Subcutaneous abdominal adipose tissue (tissue), 5 donors: ENCODE measurements at regions not wholly inside any gene's neighbourhood (a gene's known extent, or its start where the extent isn't known, plus 50 kb on each side); places are given as distances from the start of the nearest gene placed in this dataset.

Experiments
- H3K27ac ChIP-seq: one replicate; pipeline ENCODE4 v1.7.0; 2013; ENCODE audit warnings: low read depth, mild to moderate bottlenecking, inconsistent platforms, low read length, moderate library complexity
- H3K27me3 ChIP-seq, 5 donors: one replicate each; pipeline ENCODE4 v1.7.0; 2013; ENCODE audit warnings: low read length in 5 of 5, inconsistent platforms in 1 of 5; ENCODE audit not compliant: control insufficient read depth in 5 of 5, insufficient read depth in 4 of 5
- H3K36me3 ChIP-seq, 5 donors: one replicate each; pipeline ENCODE4 v1.7.0; 2013; ENCODE audit warnings: low read length in 5 of 5; ENCODE audit not compliant: control insufficient read depth in 5 of 5, insufficient read depth in 5 of 5
- H3K4me1 ChIP-seq, 5 donors: one replicate each; pipeline ENCODE4 v1.7.0; 2013; ENCODE audit warnings: low read length in 5 of 5, mild to moderate bottlenecking in 3 of 5, moderate library complexity in 1 of 5; ENCODE audit not compliant: control insufficient read depth in 5 of 5, insufficient read depth in 5 of 5
- H3K4me3 ChIP-seq, 5 donors: one replicate each; pipeline ENCODE4 v1.7.0; 2013; ENCODE audit warnings: low read length in 5 of 5, low read depth in 1 of 5
- H3K9ac ChIP-seq, 5 donors: one replicate each; pipeline ENCODE4 v1.7.0; 2013; ENCODE audit warnings: low read length in 5 of 5, mild to moderate bottlenecking in 4 of 5, moderate library complexity in 3 of 5
- H3K9me3 ChIP-seq, 5 donors: one replicate each; pipeline ENCODE4 v1.7.0; 2013; ENCODE audit warnings: low read length in 5 of 5; ENCODE audit not compliant: control insufficient read depth in 5 of 5
- donor health status: healthy.
- donor health status: healthy.
- donor health status: healthy.
- donor health status: healthy.
- donor health status: healthy.

GRCh38 chr9:23324511-23324910 lies 501.5 kb downstream of the ELAVL2 start:
- H3K4me1 ChIP-seq = no peaks in the 10 kb centered on the region
- no peaks in the 10 kb centered on the region for H3K36me3 ChIP-seq

GRCh38 chr9:23326597-23326996 lies 499.4 kb downstream of the ELAVL2 start:
- H3K9me3 ChIP-seq = peaks cover 0 to 10% (median 6%) of the 10 kb centered on the region in 5 donors
- H3K4me3 ChIP-seq = no peak overlapping the region
- no peak overlapping the region for H3K27ac ChIP-seq
- H3K9ac ChIP-seq = no peak overlapping the region
- no peaks in the 10 kb centered on the region for H3K36me3 ChIP-seq
- H3K27me3 ChIP-seq = no peaks in the 10 kb centered on the region
- H3K4me1 ChIP-seq = no peaks in the 10 kb centered on the region

More at GRCh38 chr9:23324511-23324910, 501.5 kb downstream of the ELAVL2 start:
- Histone ChIP-seq H3K27ac (no peak overlapping the region), H3K9me3 (peaks cover 0 to 1% (median 0%) of the 10 kb centered on the region in 5 donors), H3K27me3 (no peaks in the 10 kb centered on the region), H3K4me3 (no peak overlapping the region), H3K9ac (no peak overlapping the region)

DNA sequence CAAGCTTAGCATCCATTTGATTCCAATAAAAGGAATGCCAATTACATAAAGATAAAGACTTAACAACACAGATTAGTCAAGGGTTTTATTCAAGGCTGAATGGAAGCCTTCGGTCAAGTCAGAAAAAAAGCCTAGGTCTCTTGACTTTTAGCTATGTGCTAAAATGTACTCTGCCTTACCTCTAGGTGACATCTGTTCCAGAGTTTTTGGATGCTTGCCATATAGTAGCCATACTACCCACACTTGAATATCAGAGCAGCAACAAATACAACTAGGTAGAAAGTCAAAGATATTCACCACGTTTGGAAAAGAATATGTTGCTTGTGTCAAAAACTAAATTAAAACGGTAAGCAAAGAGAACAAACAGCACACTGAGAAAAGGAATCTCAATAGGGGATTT lies 484.7 kb downstream of the ELAVL2 start:
- Histone ChIP-seq H3K9me3 (no peaks in the 10 kb centered on the region), H3K9ac (no peak overlapping the region), H3K27ac (no peak overlapping the region), H3K4me3 (no peak overlapping the region), H3K36me3 (no peaks in the 10 kb centered on the region), H3K27me3 (no peaks in the 10 kb centered on the region), H3K4me1 (no peaks in the 10 kb centered on the region)

GRCh38 chr9:23342291-23342690 lies 483.7 kb downstream of the ELAVL2 start:
- H3K27me3 ChIP-seq = no peaks in the 10 kb centered on the region
- no peaks in the 10 kb centered on the region for H3K9me3 ChIP-seq
- H3K27ac ChIP-seq = no peak overlapping the region
- no peak overlapping the region for H3K9ac ChIP-seq
- no peaks in the 10 kb centered on the region for H3K36me3 ChIP-seq
- H3K4me3 ChIP-seq = no peak overlapping the region
- H3K4me1 ChIP-seq = no peaks in the 10 kb centered on the region

GRCh38 chr9:23343226-23343625 lies 482.8 kb downstream of the ELAVL2 start:
- H3K4me3 ChIP-seq = no peak overlapping the region
- H3K27ac ChIP-seq = no peak overlapping the region
- no peak overlapping the region for H3K9ac ChIP-seq
- H3K9me3 ChIP-seq = no peaks in the 10 kb centered on the region
- H3K27me3 ChIP-seq = no peaks in the 10 kb centered on the region
- no peaks in the 10 kb centered on the region for H3K4me1 ChIP-seq
- no peaks in the 10 kb centered on the region for H3K36me3 ChIP-seq

DNA sequence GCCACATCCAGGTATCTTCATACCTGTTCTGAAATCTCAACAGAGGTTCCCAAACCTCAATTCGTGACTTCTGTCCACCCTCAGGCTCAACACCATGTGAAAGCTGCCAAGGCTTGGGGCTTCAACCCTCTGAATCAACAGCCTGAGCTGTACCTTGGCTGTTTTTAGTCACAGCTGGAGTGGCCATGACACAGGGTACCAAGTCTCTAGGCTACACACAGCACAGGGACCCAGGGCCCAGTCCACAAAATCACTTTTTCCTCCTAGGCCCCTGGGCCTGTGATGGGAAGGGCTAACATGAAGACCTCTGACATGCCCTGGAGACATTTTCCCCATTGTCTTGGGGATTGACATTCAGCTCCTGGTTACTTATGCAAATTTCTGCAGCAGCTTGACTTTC lies 464.9 kb downstream of the ELAVL2 start:
- H3K9ac ChIP-seq = no peak overlapping the region
- H3K4me3 ChIP-seq = no peak overlapping the region
- H3K36me3 ChIP-seq = no peaks in the 10 kb centered on the region
- no peak overlapping the region for H3K27ac ChIP-seq
- H3K4me1 ChIP-seq = no peaks in the 10 kb centered on the region
- peaks cover 0 to 23% (median 7%) of the 10 kb centered on the region in 5 donors for H3K9me3 ChIP-seq
- H3K27me3 ChIP-seq = no peaks in the 10 kb centered on the region

DNA sequence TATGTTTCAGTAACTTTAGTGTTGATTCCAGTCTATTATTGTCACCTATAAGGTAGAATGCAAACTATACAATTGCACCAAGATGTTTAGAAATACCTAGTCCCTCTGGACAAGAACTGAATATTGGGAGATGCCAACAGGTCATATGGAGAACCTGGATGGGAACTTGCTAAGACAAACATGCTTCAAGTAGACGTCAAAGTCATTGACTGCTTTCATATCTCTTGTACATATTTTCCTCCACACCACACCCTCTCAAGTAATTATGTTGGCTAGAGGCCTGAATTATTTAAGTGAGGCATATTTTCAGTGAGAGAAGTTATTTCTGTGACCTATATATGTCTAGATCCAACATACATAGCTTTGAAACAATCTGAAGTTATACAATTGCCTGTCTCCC lies 453.3 kb downstream of the ELAVL2 start:
- H3K36me3 ChIP-seq = no peaks in the 10 kb centered on the region
- H3K9me3 ChIP-seq = no peaks in the 10 kb centered on the region
- no peak overlapping the region for H3K4me3 ChIP-seq
- H3K27ac ChIP-seq = no peak overlapping the region
- H3K27me3 ChIP-seq = no peaks in the 10 kb centered on the region
- no peak overlapping the region for H3K9ac ChIP-seq
- H3K4me1 ChIP-seq = no peaks in the 10 kb centered on the region

DNA sequence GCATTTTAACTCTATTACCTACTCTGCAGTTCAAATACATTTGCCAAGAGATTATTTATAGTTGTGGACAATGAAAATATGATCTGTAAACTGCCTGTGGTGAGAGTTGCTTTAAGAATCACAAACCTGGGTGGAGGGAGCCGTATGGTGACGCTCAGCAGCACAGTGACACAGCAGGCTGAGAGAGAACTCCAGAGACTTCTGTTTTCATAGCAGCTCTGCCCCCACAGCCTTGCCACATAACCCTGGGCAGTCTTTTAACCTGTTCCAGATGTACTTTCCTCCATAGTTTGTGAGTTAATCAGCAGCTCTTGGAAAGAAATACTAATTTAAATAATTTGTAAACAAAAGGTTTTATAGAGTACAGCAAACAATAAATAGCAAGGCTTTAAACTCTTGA lies 450.5 kb downstream of the ELAVL2 start:
- H3K4me1 ChIP-seq = no peaks in the 10 kb centered on the region
- no peaks in the 10 kb centered on the region for H3K36me3 ChIP-seq
- no peaks in the 10 kb centered on the region for H3K9me3 ChIP-seq
- no peak overlapping the region for H3K4me3 ChIP-seq
- H3K9ac ChIP-seq = no peak overlapping the region
- no peak overlapping the region for H3K27ac ChIP-seq
- no peaks in the 10 kb centered on the region for H3K27me3 ChIP-seq

- Histone ChIP-seq H3K4me1 (no peaks in the 10 kb centered on the region), H3K27ac (no peak overlapping the region), H3K9me3 (no peaks in the 10 kb centered on the region), H3K27me3 (no peaks in the 10 kb centered on the region), H3K4me3 (no peak overlapping the region), H3K36me3 (no peaks in the 10 kb centered on the region), H3K9ac (no peak overlapping the region)
Measured at GRCh38 chr9:23379842-23380241, 446.2 kb downstream of the ELAVL2 start.

DNA sequence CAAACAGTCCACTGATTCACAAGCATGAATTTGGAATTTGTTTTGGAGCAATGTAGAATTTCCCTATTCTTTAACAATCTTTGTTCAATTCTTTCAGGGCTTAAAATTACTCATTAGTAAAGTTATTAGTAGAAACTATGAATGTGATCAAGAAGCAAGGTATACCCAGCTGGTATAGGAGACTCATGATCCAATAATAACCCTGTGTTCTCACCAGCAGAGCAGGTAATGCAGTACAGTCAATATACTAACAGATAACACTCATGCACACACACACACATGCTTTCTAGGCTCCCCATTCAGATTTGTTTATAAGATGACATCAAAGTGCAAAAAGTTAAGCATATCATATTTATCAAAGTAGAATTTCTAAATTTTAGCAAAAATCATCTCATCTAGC lies 445.2 kb downstream of the ELAVL2 start:
- Histone ChIP-seq H3K4me1 (no peaks in the 10 kb centered on the region), H3K27ac (no peak overlapping the region), H3K36me3 (no peaks in the 10 kb centered on the region), H3K4me3 (no peak overlapping the region), H3K9me3 (no peaks in the 10 kb centered on the region), H3K9ac (no peak overlapping the region), H3K27me3 (no peaks in the 10 kb centered on the region)

GRCh38 chr9:23382418-23382817 lies 443.6 kb downstream of the ELAVL2 start:
- Histone ChIP-seq H3K9me3 (no peaks in the 10 kb centered on the region), H3K4me3 (no peak overlapping the region), H3K27me3 (no peaks in the 10 kb centered on the region), H3K27ac (no peak overlapping the region), H3K9ac (no peak overlapping the region), H3K4me1 (no peaks in the 10 kb centered on the region), H3K36me3 (no peaks in the 10 kb centered on the region)
